Lower leg skin (tissue), 4 donors: ENCODE measurements at regions not wholly inside any gene's neighbourhood (a gene's known extent, or its start where the extent isn't known, plus 50 kb on each side); places are given as distances from the start of the nearest gene placed in this dataset.

Source experiments
- DNase-seq, 2 donors: peaks; one replicate each; pipeline ENCODE4 v3.0.0-alpha.2; 2019; ENCODE audit warnings: low spot score in 2 of 2
- H3K4me3 ChIP-seq: fragments of 200-600 bp; sonication (generic); 2 replicates; pipeline ENCODE4 v1.5.1; 2017; ENCODE audit warnings: mild to moderate bottlenecking, low read depth; ENCODE audit not compliant: poor library complexity, severe bottlenecking
- POLR2A ChIP-seq, 2 donors: fragments of 450-650 bp; IDR thresholded peaks; one replicate each; pipeline ENCODE4 v1.6.1; 2016 to 2017; ENCODE audit warnings: antibody characterized with exemption in 2 of 2, mild to moderate bottlenecking in 1 of 2, moderate library complexity in 1 of 2
- WGBS, 2 donors: methylation state at CpG; one replicate each; pipeline ENCODE4 v1.1.5; 2018; 5-methylcytosine and 5-hydroxymethylcytosine counted together
- intact Hi-C: fragments of 100-400 bp; cut with DNase I; formaldehyde crosslinking; loops from one replicate; pipeline ENCODE4 v1.15.0; 2023; ENCODE audit warnings: low total_unique reads
- TF ChIP-seq, protein P1 (sequence below), 3 donors: fragments of 450-650 bp; IDR thresholded peaks; one replicate each; pipeline ENCODE4 v1.5.1; 2016; ENCODE audit warnings: antibody characterized with exemption in 3 of 3, mild to moderate bottlenecking in 3 of 3, moderate library complexity in 2 of 3

DNA sequence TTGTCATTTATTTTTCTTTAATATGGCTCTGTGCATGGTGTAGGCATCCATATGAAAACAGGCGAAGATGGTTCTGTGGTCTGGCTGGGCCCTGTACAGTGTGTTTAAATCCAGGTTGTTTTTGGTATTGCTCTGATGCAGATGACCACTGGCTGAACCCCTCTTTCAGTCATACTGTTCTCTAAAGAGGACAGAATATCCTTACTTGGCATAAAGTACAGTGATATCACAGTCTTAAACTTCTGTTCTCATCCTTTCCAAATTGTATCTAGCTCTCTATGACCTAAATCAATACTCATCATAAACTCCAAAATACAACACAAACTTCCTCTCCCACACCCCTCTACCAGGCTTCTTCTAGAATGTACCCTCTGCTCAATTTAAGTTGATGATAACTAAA lies 252.7 kb upstream of the FAR2 start:
- TF ChIP-seq, protein P1, sequence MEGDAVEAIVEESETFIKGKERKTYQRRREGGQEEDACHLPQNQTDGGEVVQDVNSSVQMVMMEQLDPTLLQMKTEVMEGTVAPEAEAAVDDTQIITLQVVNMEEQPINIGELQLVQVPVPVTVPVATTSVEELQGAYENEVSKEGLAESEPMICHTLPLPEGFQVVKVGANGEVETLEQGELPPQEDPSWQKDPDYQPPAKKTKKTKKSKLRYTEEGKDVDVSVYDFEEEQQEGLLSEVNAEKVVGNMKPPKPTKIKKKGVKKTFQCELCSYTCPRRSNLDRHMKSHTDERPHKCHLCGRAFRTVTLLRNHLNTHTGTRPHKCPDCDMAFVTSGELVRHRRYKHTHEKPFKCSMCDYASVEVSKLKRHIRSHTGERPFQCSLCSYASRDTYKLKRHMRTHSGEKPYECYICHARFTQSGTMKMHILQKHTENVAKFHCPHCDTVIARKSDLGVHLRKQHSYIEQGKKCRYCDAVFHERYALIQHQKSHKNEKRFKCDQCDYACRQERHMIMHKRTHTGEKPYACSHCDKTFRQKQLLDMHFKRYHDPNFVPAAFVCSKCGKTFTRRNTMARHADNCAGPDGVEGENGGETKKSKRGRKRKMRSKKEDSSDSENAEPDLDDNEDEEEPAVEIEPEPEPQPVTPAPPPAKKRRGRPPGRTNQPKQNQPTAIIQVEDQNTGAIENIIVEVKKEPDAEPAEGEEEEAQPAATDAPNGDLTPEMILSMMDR (IDR thresholded peaks at IDR 0.05): no peak
- no peak for DNase-seq
- intact Hi-C loops: no loop called here
- 85 to 93% methylated on average over 1 of the region's 1 CpG for WGBS, 2 donors
- H3K4me3 ChIP-seq: no peak overlapping the region

DNA sequence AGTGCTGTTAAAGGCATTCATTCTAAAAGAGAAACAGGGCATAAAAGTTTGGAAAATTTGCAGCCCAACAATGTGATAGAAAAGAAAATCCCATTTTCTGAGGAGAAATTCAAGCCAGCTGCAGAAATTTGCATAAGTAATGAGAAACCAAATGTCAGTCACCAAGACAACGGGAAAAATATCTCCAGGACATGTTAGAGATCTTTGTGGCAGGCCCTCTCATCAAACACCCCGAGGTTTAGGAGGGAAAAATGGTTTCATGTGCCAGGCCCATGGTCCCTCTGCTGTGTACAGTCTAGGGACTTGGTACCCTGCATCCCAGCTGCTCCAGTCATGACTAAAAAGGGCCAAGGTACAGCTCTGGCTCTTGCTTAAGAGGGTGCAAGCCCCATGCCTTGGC lies 251.0 kb upstream of the FAR2 start:
- intact Hi-C loops: no loop called here
- 33% methylated on average over 2 of the region's 2 CpGs for WGBS, 2 donors
- no peak for TF ChIP-seq POLR2A (IDR thresholded peaks at IDR 0.05)
- H3K4me3 ChIP-seq: no peak overlapping the region
- DNase-seq: no peak

DNA sequence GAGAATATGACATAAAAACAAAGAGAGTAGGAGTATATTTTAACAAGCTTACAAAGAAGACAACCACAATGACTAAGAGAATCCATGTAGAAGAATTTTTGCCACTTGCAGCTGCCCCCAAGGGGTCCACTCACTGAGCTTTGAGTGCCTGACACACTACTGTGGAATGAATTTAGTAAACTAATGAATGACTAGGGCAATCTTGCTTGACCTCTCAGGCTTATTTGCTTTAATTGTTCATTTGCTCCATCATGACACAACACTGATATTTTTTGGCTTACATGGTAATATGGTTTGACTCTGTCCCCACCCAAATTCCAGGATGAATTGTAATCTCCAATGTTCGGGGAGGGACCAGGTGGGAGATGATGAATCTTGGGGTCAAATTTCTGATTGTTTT lies 249.1 kb upstream of the FAR2 start:
- WGBS, 2 donors: 83 to 88% methylated on average over 1 of the region's 1 CpG
- no peak overlapping the region for H3K4me3 ChIP-seq
- TF ChIP-seq, protein P1 (IDR thresholded peaks at IDR 0.05): no peak
- no peak for TF ChIP-seq POLR2A (IDR thresholded peaks at IDR 0.05)
- intact Hi-C loops: no loop called here
- no peak for DNase-seq

DNA sequence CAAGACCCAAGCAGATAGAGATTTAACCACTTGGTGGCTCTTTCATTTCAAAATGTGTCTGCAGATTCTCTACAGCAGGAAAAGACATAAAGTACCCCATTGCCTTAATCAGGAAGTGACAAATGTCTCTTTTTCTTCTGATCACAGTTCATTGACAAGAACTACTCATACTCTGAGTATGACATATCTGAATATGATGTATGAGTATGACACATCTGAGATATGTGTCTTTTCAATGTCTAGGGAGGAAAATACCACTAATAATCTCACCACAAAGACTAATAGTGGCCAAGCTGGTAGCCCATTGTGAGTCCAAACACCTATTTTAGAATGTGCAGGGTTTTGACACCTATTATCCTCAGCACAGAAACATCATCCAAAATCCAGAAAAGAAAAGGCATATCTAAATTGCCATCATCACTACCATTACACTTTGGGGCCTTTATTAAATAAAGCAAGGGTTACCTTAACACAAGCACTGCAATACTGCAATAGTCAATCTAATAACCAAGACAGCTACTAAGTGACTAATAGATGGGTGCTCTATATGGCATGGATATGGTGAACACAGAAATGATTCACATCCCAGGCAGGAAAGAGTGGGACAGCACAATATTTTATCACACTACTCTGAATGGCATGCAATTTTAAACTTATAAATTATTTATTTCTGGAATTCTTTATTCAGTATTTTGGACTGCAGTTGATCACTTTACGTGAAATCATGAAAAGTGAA lies 243.7 kb upstream of the FAR2 start:
- 91 to 98% methylated on average over 1 of the region's 1 CpG for WGBS, 2 donors
- intact Hi-C loops: no loop called here
- TF ChIP-seq, protein P1 (IDR thresholded peaks at IDR 0.05): no peak
- TF ChIP-seq POLR2A (IDR thresholded peaks at IDR 0.05): no peak
- H3K4me3 ChIP-seq: no peak overlapping the region
- DNase-seq: no peak

DNA sequence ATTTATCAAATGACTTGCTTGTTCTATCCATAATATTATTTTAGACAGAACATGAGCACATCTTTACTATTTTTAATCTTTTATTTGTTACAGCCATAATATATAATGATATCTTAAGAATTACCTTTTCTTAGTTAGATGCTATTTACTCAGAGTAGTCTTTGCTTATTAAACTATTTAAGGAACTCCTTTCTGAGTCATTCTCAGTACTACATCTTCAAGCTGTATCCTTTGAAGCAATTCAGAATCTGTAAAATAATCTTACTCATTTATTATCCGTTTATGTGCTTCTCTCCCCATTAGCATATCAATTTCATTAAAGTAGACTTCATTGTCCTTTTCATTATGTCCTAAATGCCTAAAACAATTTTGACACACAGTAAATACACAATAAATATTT lies 240.4 kb upstream of the FAR2 start:
- no peak for DNase-seq
- TF ChIP-seq, protein P1 (IDR thresholded peaks at IDR 0.05): no peak
- no peak for TF ChIP-seq POLR2A (IDR thresholded peaks at IDR 0.05)
- intact Hi-C loops: no loop called here
- WGBS, 2 donors: 65 to 67% methylated on average over 1 of the region's 1 CpG
- H3K4me3 ChIP-seq: no peak overlapping the region

DNA sequence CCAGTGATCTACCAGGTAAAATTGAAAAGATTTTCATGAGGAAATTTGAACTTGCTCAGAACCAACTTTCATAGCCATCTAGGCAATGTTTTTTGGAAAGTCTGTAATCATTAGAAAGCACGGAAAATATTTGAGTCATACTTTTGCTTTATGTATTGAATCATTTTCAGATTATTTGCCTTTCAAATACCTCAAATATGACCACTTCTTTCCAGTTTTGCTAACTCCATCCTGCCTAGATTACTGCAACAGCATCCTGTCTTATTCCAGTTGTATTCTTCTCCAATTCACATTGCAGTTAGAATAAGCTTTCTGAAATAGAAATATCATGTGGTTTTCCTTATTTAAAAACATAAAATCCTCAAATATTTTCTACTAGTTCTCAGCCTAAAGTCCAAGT lies 239.8 kb upstream of the FAR2 start:
- TF ChIP-seq, protein P1 (IDR thresholded peaks at IDR 0.05): no peak
- TF ChIP-seq POLR2A (IDR thresholded peaks at IDR 0.05): no peak
- 59 to 66% methylated on average over 1 of the region's 1 CpG for WGBS, 2 donors
- no peak for DNase-seq
- intact Hi-C loops: no loop called here
- H3K4me3 ChIP-seq: no peak overlapping the region
